GM13977 (cell line): ENCODE measurements at regions not wholly inside any gene's neighbourhood (a gene's known extent, or its start where the extent isn't known, plus 50 kb on each side); places are given as distances from the start of the nearest gene placed in this dataset.
"Not testable (repeated sequence)": the region's sequence is repeated elsewhere in the genome, so short reads cannot be mapped to it uniquely, and the experiment has no call there.

Experiments used
- DNase-seq: peaks from one replicate; pipeline ENCODE4 v3.0.0; 2012; ENCODE audit warnings: low spot score
- in situ Hi-C: fragments of 300-500 bp; cut with MboI; formaldehyde crosslinking; loops from one replicate; pipeline ENCODE4 v1.12.0; 2022; ENCODE audit warnings: low sequenced_read_pairs, low pct_unique_long_range_greater_than_20kb, mixed read lengths, inconsistent platforms; ENCODE audit not compliant: unreplicated experiment
- TF ChIP-seq, protein P1 (sequence below): IDR thresholded peaks from 2 replicates; pipeline ENCODE4 v1.5.1; 2012; ENCODE audit warnings: mild to moderate bottlenecking, control low read depth; ENCODE audit not compliant: insufficient read depth; ENCODE audit errors: extremely low read depth, missing control alignments

DNA sequence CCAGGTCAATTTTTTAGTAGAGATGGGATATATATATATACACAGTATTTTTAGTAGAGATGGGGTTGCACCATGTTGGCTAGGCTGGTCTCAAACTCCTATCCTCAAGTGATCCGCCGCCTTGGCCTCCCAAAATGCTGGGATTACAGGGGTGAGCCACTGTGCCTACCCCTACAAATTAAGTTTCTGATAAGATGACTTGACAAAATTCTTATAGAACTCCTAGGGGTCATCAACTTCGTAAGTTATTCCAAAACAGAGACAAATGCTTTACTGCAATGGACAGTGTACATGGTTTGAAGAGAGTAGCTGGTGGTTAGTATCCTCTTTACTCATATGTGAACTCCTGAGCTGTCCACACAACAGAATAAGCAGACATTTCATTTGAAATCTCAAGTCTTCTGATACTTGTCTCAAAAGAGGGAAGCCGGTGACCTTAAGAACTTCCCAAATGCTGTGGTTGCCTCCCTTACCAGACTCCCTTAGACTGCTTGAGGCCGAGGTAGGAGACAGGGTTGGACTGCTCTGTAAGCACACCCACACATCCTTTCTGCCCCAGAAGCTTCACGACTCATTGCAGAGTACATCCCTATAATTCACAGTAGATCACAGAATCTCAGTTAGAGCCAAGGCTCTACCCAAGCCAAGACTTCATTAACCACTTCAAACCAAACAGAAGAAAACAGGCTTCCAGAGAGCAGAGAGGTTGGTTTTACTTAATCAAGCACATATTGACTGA, 244.1 kb upstream of the IRF2BP2 start:
- in situ Hi-C loops, result no loop called here
- TF ChIP-seq, protein P1, sequence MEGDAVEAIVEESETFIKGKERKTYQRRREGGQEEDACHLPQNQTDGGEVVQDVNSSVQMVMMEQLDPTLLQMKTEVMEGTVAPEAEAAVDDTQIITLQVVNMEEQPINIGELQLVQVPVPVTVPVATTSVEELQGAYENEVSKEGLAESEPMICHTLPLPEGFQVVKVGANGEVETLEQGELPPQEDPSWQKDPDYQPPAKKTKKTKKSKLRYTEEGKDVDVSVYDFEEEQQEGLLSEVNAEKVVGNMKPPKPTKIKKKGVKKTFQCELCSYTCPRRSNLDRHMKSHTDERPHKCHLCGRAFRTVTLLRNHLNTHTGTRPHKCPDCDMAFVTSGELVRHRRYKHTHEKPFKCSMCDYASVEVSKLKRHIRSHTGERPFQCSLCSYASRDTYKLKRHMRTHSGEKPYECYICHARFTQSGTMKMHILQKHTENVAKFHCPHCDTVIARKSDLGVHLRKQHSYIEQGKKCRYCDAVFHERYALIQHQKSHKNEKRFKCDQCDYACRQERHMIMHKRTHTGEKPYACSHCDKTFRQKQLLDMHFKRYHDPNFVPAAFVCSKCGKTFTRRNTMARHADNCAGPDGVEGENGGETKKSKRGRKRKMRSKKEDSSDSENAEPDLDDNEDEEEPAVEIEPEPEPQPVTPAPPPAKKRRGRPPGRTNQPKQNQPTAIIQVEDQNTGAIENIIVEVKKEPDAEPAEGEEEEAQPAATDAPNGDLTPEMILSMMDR, result no peak
- DNase-seq, result no peak

DNA sequence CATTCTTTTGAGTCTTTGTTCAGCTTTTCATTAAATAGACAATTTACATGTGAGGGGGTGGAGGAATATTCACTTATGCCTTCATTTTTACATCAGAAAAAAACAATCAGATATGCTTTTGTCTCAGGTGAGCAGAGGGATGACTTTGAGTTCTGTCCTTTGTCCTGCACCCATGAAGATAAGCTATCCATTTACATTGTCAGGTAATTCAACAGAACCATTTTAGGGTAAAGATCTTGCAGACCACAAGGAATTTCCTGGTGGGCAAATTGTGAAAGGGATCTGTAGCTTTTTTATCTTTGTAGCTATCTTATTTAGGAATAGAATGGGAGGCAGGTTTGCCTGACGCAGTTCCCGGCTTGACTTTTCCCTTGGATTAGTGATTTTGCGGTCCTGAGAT, 242.7 kb upstream of the IRF2BP2 start:
- in situ Hi-C loops, result no loop called here
- no peak for DNase-seq
- TF ChIP-seq, protein P1, result no peak

DNA sequence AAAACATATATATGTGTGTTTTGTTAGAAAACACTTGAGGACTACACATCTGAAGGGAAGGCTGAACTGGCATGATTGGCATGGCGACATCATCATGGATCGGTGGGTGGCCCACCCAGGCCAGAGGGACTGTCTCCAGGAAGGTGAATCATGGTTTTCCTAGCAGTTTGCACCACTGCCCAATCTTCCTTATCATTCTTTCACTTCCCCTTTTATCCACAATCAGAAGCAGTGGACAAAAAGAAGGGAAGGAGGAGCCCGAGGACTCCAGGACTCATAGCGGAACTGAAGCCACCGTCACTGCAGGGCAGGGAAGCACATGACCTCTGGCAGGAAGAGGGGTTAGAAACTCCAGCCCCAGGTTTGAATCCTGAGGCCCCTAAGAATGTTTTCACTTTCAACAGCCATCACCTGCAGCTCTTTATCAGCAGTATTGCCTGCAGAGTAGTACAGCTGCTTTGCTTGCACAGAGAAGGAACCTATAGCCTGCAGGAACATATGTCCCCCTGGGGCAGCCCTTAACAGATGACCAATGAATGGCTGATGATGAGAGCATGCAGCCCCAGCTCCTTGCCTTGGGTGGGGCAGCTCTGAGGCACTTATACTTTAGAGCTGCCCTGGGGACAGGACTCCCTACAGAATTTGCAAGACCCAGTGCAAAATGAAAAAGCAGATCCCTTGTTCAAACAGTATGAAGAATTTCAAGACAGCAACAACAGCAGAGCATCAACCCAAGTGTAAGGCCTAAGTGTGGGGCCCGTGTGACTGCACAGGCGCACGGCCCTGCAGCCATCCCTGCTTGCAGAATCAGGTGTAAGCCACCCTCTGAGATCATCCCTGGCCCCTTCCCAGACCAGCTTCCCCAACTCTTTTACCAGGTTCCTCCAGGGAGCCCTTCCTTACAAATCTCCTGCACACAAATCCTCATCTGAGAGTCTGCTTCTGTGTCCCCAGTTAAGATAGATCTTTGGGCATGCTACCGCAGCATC, 241.8 kb upstream of the IRF2BP2 start:
- no peak for DNase-seq
- in situ Hi-C loops, result no loop called here
- TF ChIP-seq, protein P1, result no peak

DNA sequence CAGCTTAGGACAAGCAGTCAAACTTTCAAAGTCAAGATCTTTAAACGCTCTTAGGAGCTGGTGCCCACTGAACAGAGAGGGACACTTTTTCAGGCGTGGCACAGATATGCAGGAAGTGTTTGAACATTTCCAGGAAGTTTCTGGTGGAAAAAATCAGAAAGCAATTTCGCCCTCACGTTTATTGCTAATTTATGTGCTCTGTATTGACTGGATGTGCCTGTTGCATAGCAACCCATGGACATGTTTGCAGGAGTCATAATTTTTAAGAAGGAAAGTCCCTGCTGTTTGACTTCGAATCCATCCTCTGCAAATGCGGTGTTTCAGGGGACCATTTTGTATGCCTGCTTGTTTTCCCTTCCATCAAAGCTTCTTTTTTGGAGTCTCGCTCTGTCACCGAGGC, 239.9 kb upstream of the IRF2BP2 start:
- TF ChIP-seq, protein P1, result no peak
- in situ Hi-C loops, result loop anchor here (25.0 kb wide), 1 partner anchor 113 kb away; no protein-coding TSS in a partner anchor
- no peak for DNase-seq

DNA sequence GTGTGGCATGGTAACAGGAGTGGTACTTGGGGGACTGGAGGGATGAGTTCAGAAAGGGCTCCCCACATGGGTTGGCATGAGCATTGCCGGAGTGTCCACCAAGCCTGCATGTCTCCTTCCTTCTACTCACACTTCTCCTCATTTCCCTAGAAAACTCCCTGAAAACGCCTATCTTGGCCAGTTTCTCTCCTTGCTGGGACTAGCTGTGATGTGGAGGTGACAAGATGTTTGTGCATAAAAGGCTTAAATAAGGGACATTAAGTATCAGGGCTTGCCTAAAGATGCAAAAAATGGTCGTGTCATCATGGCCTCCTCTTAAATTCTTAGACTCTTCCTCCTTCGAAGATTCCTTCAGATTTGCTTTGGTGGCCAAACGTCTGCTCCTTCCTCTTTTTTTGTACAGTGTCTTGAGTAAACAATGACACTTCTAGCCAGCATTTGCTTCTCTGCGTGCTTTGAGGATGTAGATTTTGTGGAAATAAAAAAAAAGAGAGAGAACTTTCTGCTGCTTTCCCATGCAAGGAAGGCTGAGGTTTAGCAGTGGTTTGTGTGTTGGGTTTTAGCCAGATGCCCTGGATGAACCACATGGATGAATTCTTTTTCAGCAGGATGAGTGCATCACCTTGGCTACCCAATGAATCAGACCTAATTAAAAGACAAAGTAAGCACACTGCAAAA, 239.1 kb upstream of the IRF2BP2 start:
- TF ChIP-seq, protein P1, result no peak
- DNase-seq, result no peak
- in situ Hi-C loops, result loop anchor here (25.0 kb wide), 1 partner anchor 112 kb away; no protein-coding TSS in a partner anchor

DNA sequence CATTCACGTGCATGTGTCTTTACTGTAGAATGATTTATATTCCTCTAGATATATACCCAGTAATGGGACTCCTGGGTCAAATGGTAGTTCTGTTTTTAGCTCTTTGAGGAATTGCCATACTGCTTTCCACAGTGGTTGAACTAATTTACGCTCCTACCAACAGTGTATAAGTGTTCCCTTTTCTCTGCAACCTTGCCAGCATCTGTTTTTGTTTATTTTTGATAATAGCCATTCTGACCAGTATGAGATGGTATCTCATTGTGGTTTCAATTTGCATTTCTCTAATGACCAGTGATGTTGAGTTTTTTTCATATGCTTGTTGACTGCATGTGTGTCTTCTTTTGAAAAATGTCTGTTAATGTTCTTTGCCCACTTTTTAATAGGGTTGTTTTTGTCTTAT, 236.8 kb upstream of the IRF2BP2 start:
- in situ Hi-C loops, result loop anchor here (25.0 kb wide), 1 partner anchor 110 kb away; no protein-coding TSS in a partner anchor
- DNase-seq, result not testable (repeated sequence)
